ENCODE measurements at regions not wholly inside any gene's neighbourhood (a gene's known extent, or its start where the extent isn't known, plus 50 kb on each side); places are given as distances from the start of the nearest gene placed in this dataset.

GRCh38 chr6:18712595-18712994, 325.4 kb downstream of the RNF144B start:
- intact Hi-C loops (cut with DNase I), result no loop called here
- H3K4me1 ChIP-seq, result no peaks in the 10 kb centered on the region
- no peak overlapping the region for H3K27ac ChIP-seq
- no peak for TF ChIP-seq POLR2A (IDR thresholded peaks at IDR 0.05)
- TF ChIP-seq EP300 (IDR thresholded peaks at IDR 0.05), result no peak
- no peak for TF ChIP-seq CTCF (IDR thresholded peaks at IDR 0.05)
- no peak for TF ChIP-seq POLR2AphosphoS5 (IDR thresholded peaks at IDR 0.05)
- DNase-seq, result no peak
- WGBS, 2 donors, result 40 to 55% methylated on average over 4 of the region's 4 CpGs
- H3K9me3 ChIP-seq, result no peaks in the 10 kb centered on the region
- no peaks in the 10 kb centered on the region for H3K36me3 ChIP-seq
- H3K27me3 ChIP-seq, result no peaks in the 10 kb centered on the region
- no peak overlapping the region for H3K4me3 ChIP-seq

- Histone ChIP-seq H3K4me1 (no peaks in the 10 kb centered on the region), H3K4me3 (no peak overlapping the region), H3K36me3 (no peaks in the 10 kb centered on the region), H3K9me3 (no peaks in the 10 kb centered on the region), H3K27me3 (no peaks in the 10 kb centered on the region), H3K27ac (no peak overlapping the region)
- no peak for DNase-seq
- TF ChIP-seq POLR2A (IDR thresholded peaks at IDR 0.05), result no peak
- no peak for TF ChIP-seq EP300 (IDR thresholded peaks at IDR 0.05)
- TF ChIP-seq POLR2AphosphoS5 (IDR thresholded peaks at IDR 0.05), result no peak
- TF ChIP-seq CTCF (IDR thresholded peaks at IDR 0.05), result no peak
- intact Hi-C loops (cut with DNase I), result no loop called here
- 48 to 60% methylated on average over 5 of the region's 5 CpGs for WGBS, 2 donors
These were observed 332.9 kb downstream of the RNF144B start for GRCh38 chr6:18720075-18720474.

GRCh38 chr6:18724056-18724455, 336.9 kb downstream of the RNF144B start:
- no peaks in the 10 kb centered on the region for H3K4me1 ChIP-seq
- DNase-seq, result no peak
- H3K27ac ChIP-seq, result no peak overlapping the region
- no peaks in the 10 kb centered on the region for H3K27me3 ChIP-seq
- no peaks in the 10 kb centered on the region for H3K9me3 ChIP-seq
- TF ChIP-seq POLR2AphosphoS5 (IDR thresholded peaks at IDR 0.05) (no peak), EP300 (IDR thresholded peaks at IDR 0.05) (no peak), CTCF (IDR thresholded peaks at IDR 0.05) (no peak), POLR2A (IDR thresholded peaks at IDR 0.05) (no peak)
- 85 to 91% methylated on average over 3 of the region's 3 CpGs for WGBS, 2 donors
- H3K36me3 ChIP-seq, result no peaks in the 10 kb centered on the region
- intact Hi-C loops (cut with DNase I), result no loop called here
- no peak overlapping the region for H3K4me3 ChIP-seq

GRCh38 chr6:18725449-18725848, 338.3 kb downstream of the RNF144B start:
- Histone ChIP-seq H3K36me3 (no peaks in the 10 kb centered on the region), H3K4me3 (no peak overlapping the region), H3K27me3 (no peaks in the 10 kb centered on the region), H3K4me1 (no peaks in the 10 kb centered on the region), H3K27ac (no peak overlapping the region), H3K9me3 (no peaks in the 10 kb centered on the region)
- no peak for DNase-seq
- TF ChIP-seq CTCF (IDR thresholded peaks at IDR 0.05) (no peak), POLR2A (IDR thresholded peaks at IDR 0.05) (no peak)
- intact Hi-C loops (cut with DNase I), result no loop called here
- WGBS, 2 donors, result 88 to 90% methylated on average over 2 of the region's 2 CpGs

GRCh38 chr6:18733921-18734550, 346.9 kb downstream of the RNF144B start:
- intact Hi-C loops (cut with DNase I), result no loop called here
- Histone ChIP-seq H3K27me3 (no peaks in the 10 kb centered on the region), H3K4me3 (no peak overlapping the region), H3K36me3 (no peaks in the 10 kb centered on the region), H3K27ac (no peak overlapping the region), H3K4me1 (no peaks in the 10 kb centered on the region), H3K9me3 (no peaks in the 10 kb centered on the region)
- WGBS, 2 donors, result 65 to 85% methylated on average over 1 of the region's 1 CpG
- DNase-seq, result no peak
- TF ChIP-seq EP300 (IDR thresholded peaks at IDR 0.05) (no peak), POLR2AphosphoS5 (IDR thresholded peaks at IDR 0.05) (no peak), CTCF (IDR thresholded peaks at IDR 0.05) (no peak), POLR2A (IDR thresholded peaks at IDR 0.05) (no peak)

Data from sigmoid colon (tissue), 6 donors.